DOHH2 (cell line): ENCODE measurements at regions not wholly inside any gene's neighbourhood (a gene's known extent, or its start where the extent isn't known, plus 50 kb on each side); places are given as distances from the start of the nearest gene placed in this dataset.

Experiments used
- H3F3A ChIP-seq: fragments of 200-600 bp; sonication (generic), shearing (Covaris generic); 2 replicates; pipeline ENCODE4 v1.6.0; 2016; ENCODE audit warnings: antibody characterized with exemption, mild to moderate bottlenecking; ENCODE audit not compliant: control insufficient read depth, insufficient read depth
- H3K27ac ChIP-seq: fragments of 200-600 bp; sonication (generic); 2 replicates; pipeline ENCODE4 v1.5.1; 2014; ENCODE audit warnings: low read depth, mild to moderate bottlenecking, low read length, moderate library complexity
- H3K27me3 ChIP-seq: fragments of 200-600 bp; sonication (generic); 2 replicates; pipeline ENCODE4 v1.6.1; 2014; ENCODE audit warnings: mild to moderate bottlenecking, low read length, mixed read lengths; ENCODE audit not compliant: control insufficient read depth
- H3K36me3 ChIP-seq: fragments of 200-600 bp; sonication (generic); 2 replicates; pipeline ENCODE4 v1.6.1; 2014; ENCODE audit warnings: mild to moderate bottlenecking, low read length, moderate library complexity, mixed read lengths; ENCODE audit not compliant: control insufficient read depth
- H3K4me1 ChIP-seq: fragments of 200-600 bp; sonication (generic); 2 replicates; pipeline ENCODE4 v1.6.1; 2014; ENCODE audit warnings: mild to moderate bottlenecking, low read length, mixed read lengths; ENCODE audit not compliant: control insufficient read depth
- H3K4me2 ChIP-seq: fragments of 200-600 bp; sonication (generic); 2 replicates; pipeline ENCODE4 v1.6.0; 2014; ENCODE audit warnings: mild to moderate bottlenecking, low read length, moderate library complexity
- H3K4me3 ChIP-seq: fragments of 200-600 bp; sonication (generic); 2 replicates; pipeline ENCODE4 v1.5.1; 2014; ENCODE audit warnings: mild to moderate bottlenecking, low read length, mixed read lengths
- H3K79me2 ChIP-seq: fragments of 200-600 bp; sonication (generic); 2 replicates; pipeline ENCODE4 v1.6.1; 2014; ENCODE audit warnings: mild to moderate bottlenecking, low read length, mixed read lengths; ENCODE audit not compliant: control insufficient read depth
- H3K9me2 ChIP-seq: fragments of 200-600 bp; sonication (generic); replicated peaks from 2 replicates; pipeline ENCODE4 v1.6.1; 2014; ENCODE audit warnings: mild to moderate bottlenecking, low read length, mixed read lengths; ENCODE audit not compliant: control insufficient read depth
- H3K9me3 ChIP-seq: fragments of 200-600 bp; sonication (generic); 2 replicates; pipeline ENCODE4 v1.6.1; 2014; ENCODE audit warnings: antibody characterized with exemption, low read length, mixed read lengths; ENCODE audit not compliant: control insufficient read depth, insufficient read depth
- H4K20me1 ChIP-seq: fragments of 200-600 bp; sonication (generic); 2 replicates; pipeline ENCODE4 v1.6.0; 2014; ENCODE audit warnings: low read depth, mild to moderate bottlenecking, antibody characterized with exemption, low read length, moderate library complexity; ENCODE audit not compliant: control insufficient read depth, insufficient read depth
- EZH2phosphoT487 ChIP-seq: fragments of 200-600 bp; sonication (generic); IDR thresholded peaks from 2 replicates; pipeline ENCODE4 v1.6.1; 2017; ENCODE audit warnings: borderline replicate concordance, mild to moderate bottlenecking, antibody characterized with exemption, low read length, moderate library complexity, mixed read lengths
- TF ChIP-seq, protein P1 (sequence below): fragments of 200-600 bp; sonication (generic); IDR thresholded peaks from one replicate; pipeline ENCODE4 v1.5.1; 2014; ENCODE audit warnings: antibody characterized with exemption, mild to moderate bottlenecking, low read depth, low read length; ENCODE audit not compliant: poor library complexity, severe bottlenecking

DNA sequence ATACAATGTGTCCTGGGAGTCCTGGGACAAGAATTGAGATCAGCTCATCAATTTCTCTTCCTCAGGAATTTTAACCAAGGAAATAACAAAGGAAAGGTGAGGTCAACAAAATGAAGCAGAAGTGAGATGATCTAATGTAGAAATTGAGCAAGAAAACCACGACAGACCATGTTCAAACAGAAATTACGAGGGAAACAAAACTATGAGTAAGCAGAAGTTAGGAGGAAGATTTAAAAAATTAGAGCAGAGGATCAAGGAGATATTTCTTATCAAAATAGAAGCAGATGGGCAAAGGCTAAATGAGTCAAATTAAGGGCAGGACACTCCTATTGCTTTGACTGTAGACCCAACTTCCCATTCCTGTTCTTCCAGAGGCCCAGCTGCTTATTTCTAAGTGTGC lies 97.4 kb downstream of the HINT1 start:
- Histone ChIP-seq H4K20me1 (no peaks in the 10 kb centered on the region), H3F3A (no peaks in the 10 kb centered on the region), H3K4me3 (no peak overlapping the region), H3K36me3 (no peaks in the 10 kb centered on the region), H3K4me1 (peaks cover 13% of the 10 kb centered on the region), H3K9me2 (no peaks in the 10 kb centered on the region), H3K9me3 (peaks cover 9% of the 10 kb centered on the region; the same call in 1 of the 2 replicates), H3K79me2 (no peaks in the 10 kb centered on the region), H3K27me3 (no peaks in the 10 kb centered on the region), H3K27ac (no peak overlapping the region), H3K4me2 (no peak overlapping the region)
- TF ChIP-seq EZH2phosphoT487 = no peak
- TF ChIP-seq, protein P1, sequence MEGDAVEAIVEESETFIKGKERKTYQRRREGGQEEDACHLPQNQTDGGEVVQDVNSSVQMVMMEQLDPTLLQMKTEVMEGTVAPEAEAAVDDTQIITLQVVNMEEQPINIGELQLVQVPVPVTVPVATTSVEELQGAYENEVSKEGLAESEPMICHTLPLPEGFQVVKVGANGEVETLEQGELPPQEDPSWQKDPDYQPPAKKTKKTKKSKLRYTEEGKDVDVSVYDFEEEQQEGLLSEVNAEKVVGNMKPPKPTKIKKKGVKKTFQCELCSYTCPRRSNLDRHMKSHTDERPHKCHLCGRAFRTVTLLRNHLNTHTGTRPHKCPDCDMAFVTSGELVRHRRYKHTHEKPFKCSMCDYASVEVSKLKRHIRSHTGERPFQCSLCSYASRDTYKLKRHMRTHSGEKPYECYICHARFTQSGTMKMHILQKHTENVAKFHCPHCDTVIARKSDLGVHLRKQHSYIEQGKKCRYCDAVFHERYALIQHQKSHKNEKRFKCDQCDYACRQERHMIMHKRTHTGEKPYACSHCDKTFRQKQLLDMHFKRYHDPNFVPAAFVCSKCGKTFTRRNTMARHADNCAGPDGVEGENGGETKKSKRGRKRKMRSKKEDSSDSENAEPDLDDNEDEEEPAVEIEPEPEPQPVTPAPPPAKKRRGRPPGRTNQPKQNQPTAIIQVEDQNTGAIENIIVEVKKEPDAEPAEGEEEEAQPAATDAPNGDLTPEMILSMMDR = no peak

DNA sequence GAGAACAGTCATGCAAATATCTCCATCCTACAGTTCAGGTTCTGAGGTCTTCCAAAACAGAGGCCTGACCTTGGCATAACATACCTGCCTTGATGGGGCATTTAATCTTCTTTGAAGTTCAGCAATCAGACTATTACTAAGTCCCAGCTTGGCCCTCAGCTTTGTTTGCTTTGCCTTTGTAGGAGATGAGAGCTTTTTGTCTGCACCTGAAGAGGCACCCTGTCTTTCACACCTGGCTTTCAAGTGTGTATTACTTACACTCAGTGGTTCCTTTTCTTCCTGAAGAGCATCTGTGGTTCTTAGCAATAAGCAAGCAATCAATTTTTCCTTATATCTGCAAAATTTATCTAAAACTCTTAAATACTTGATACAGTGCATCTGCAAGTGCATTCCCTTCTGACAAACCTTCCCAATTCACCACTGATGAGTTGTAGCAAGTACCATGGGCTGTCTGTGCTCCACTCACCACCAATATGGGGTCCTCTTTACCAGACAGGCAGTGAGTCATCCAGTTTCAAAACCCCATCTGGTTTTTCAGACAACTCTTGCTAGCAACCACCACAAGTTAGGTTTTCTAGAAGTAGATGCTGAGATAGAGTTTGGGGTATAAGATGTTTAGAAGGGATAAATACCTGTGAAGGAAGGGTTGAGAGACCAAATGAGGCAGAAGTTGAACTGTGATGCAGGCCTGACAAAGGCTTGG lies 100.2 kb downstream of the HINT1 start:
- Histone ChIP-seq H3K27me3 (no peaks in the 10 kb centered on the region), H3K4me3 (no peak overlapping the region), H3K36me3 (no peaks in the 10 kb centered on the region), H3K4me2 (no peak overlapping the region), H4K20me1 (no peaks in the 10 kb centered on the region), H3K9me2 (no peaks in the 10 kb centered on the region), H3K4me1 (peaks cover 13% of the 10 kb centered on the region), H3K79me2 (no peaks in the 10 kb centered on the region), H3K27ac (no peak overlapping the region), H3F3A (no peaks in the 10 kb centered on the region), H3K9me3 (peaks cover 9% of the 10 kb centered on the region; the same call in 1 of the 2 replicates)
- TF ChIP-seq, protein P1 = no peak
- TF ChIP-seq EZH2phosphoT487 = no peak

DNA sequence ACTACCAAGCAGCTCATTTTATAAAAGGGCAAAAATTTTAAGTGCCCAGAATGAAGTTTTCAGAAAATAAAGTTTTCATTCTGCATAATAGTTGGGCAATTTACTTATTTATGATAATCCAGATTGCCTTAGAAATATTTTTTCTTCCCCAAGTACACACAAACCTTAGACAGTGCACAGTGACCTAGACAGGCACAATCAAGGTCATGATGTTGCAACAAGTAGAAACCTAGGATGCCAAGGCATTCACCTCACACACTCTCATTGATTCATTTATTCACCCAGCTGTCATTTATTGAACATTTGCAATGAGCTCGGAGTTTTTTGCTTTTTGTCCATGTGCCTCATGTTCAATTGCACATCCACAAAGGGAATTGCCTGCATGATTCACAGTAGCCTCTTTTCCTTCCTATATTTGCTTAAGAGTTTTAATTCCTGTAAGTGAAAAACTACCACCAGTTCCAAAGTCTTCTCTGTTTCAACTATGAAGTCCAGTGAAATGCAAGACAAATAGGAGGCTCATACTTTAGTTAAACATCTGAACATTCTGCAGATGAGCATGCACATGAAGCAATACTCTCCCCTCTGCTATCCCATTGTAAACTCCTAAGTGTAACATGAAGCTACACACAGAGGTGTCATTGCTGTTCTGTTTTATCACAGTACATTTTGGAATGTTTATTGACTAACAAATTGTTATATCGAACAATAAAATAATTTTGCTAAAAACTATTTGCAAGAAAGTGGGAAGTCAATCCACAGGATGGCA lies 122.9 kb downstream of the HINT1 start:
- Histone ChIP-seq H3K36me3 (no peaks in the 10 kb centered on the region), H3K4me2 (no peak overlapping the region), H3K79me2 (no peaks in the 10 kb centered on the region), H3K4me3 (no peak overlapping the region), H3K27me3 (no peaks in the 10 kb centered on the region), H3K4me1 (no peaks in the 10 kb centered on the region), H4K20me1 (no peaks in the 10 kb centered on the region), H3F3A (no peaks in the 10 kb centered on the region), H3K9me3 (no peaks in the 10 kb centered on the region), H3K9me2 (no peaks in the 10 kb centered on the region), H3K27ac (no peak overlapping the region)
- TF ChIP-seq, protein P1 = no peak
- TF ChIP-seq EZH2phosphoT487 = no peak
